Astrocyte of the spinal cord (primary cell): ENCODE measurements at regions not wholly inside any gene's neighbourhood (a gene's known extent, or its start where the extent isn't known, plus 50 kb on each side); places are given as distances from the start of the nearest gene placed in this dataset.

Experiments used
- DNase-seq: peaks from one replicate; pipeline ENCODE4 v3.0.0; 2011; ENCODE audit warnings: low read depth, low spot score
- H3K4me3 ChIP-seq: 2 replicates; pipeline ENCODE4 v1.5.1; 2011; ENCODE audit warnings: low read depth, mild to moderate bottlenecking, low read length, moderate library complexity
- in situ Hi-C: cut with HindIII; loops from 2 replicates; pipeline ENCODE4 v1.10.0; 2017; ENCODE audit warnings: low sequenced_read_pairs
- TF ChIP-seq, protein P1 (sequence below): IDR thresholded peaks from 2 replicates; pipeline ENCODE4 v1.5.1; 2012; ENCODE audit warnings: low read depth, mild to moderate bottlenecking, low read length, inconsistent platforms

GRCh38 chr1:193581341-193581740, 394.9 kb upstream of the B3GALT2 start:
- TF ChIP-seq, protein P1, sequence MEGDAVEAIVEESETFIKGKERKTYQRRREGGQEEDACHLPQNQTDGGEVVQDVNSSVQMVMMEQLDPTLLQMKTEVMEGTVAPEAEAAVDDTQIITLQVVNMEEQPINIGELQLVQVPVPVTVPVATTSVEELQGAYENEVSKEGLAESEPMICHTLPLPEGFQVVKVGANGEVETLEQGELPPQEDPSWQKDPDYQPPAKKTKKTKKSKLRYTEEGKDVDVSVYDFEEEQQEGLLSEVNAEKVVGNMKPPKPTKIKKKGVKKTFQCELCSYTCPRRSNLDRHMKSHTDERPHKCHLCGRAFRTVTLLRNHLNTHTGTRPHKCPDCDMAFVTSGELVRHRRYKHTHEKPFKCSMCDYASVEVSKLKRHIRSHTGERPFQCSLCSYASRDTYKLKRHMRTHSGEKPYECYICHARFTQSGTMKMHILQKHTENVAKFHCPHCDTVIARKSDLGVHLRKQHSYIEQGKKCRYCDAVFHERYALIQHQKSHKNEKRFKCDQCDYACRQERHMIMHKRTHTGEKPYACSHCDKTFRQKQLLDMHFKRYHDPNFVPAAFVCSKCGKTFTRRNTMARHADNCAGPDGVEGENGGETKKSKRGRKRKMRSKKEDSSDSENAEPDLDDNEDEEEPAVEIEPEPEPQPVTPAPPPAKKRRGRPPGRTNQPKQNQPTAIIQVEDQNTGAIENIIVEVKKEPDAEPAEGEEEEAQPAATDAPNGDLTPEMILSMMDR, result no peak
- no peak overlapping the region for H3K4me3 ChIP-seq
- in situ Hi-C loops, result no loop called here
- no peak for DNase-seq

- DNase-seq, result no peak
- in situ Hi-C loops, result no loop called here
- TF ChIP-seq, protein P1, result no peak
- no peak overlapping the region for H3K4me3 ChIP-seq
Observed at GRCh38 chr1:193580419-193580818, 394.0 kb upstream of the B3GALT2 start.

DNA sequence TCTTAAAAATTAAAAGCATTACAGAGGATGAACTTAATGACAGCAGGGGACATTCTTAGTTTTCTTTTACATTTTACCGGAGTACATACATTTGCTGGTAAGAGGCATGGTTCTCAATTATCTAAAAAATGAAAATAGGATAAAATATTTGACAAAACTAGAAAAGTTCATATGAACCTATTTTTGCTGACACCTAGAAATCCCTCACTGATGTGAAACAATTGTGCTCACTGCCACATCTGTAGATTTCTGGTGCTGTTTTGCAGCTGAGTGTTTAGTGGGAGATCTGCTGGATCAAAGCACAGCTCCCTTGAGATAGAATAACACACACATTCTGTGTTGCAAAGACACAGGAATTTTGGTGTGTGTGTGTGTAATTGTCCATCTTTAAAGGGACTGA, 392.9 kb upstream of the B3GALT2 start:
- no peak overlapping the region for H3K4me3 ChIP-seq
- in situ Hi-C loops, result no loop called here
- no peak for DNase-seq
- TF ChIP-seq, protein P1, result no peak

DNA sequence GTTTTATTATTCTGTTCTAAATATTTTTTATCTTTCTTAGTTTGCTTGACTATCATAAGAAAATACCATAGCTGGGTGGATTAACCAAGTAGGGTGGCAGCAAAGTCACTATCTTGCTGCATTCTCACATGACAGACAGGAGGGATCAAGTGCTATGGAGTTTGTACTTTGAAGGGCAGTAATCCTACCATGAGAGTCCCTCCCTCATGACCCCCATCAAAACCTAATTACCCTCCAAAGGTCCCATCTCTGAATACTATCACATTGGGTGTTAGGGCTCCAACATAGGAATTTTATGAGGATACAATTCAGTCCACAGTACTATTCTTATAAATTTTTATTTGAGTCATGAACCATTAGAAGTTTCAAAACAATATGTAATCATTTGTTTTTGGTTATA, 388.5 kb upstream of the B3GALT2 start:
- TF ChIP-seq, protein P1, result no peak
- in situ Hi-C loops, result no loop called here
- DNase-seq, result no peak
- H3K4me3 ChIP-seq, result no peak overlapping the region

DNA sequence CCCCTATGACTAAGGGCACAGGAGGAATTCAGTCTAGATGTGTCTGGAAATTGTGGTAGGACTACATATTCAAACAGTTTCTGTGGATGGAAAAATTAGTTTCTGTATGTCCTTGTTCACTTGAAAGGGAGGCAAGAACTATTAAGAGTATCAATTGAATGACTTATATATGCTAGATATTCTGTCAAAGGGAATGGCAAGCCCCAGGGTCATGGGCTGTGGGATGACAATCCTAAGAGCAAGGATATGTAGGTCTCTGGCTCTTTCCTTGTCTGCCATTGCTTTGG, 383.5 kb upstream of the B3GALT2 start:
- in situ Hi-C loops, result no loop called here
- no peak overlapping the region for H3K4me3 ChIP-seq
- DNase-seq, result no peak
- TF ChIP-seq, protein P1, result no peak

DNA sequence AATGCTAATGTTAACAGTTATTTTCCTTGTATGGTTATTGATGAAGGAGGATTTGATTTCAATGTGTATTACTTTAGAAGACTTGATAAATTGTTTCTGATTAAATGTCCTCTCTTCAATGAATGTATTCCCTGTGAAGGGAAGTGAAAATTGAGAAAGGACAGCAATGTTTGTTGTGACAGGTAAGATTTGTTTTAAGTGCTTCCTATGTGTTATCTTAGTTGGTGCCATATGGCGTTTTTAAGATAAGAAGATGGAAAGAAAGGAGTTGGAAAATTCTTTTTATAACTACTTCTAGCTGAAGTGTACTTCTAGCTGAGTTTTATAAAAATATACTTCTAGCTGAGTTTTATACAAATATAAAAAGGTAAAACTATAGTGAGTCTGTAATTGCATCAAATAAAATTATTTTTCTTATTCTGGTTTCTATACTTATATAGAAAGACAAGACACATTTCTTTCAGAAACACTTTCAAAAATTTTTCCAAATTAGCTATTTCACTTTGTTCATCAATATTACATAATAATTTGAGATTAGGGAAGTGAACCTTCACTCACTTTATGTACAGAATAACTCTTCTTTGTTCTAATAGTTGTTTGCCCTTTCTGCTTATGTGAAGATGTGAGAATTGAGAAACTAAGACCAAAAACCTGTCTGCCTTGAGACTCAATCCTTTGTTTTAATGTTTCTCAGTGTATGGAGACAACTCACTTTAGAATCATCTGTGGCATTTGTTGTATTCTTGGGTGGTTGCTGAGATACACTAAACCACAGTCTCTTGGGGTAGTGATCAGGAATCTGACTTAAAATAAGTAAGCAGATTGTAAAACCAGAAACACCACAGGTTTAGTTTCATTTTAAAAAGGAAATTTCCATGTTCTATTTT, 382.9 kb upstream of the B3GALT2 start:
- peak; percentile 93 for DNase-seq
- TF ChIP-seq, protein P1, result no peak
- no peak overlapping the region for H3K4me3 ChIP-seq
- in situ Hi-C loops, result no loop called here
